ENCODE measurements at regions not wholly inside any gene's neighbourhood (a gene's known extent, or its start where the extent isn't known, plus 50 kb on each side); places are given as distances from the start of the nearest gene placed in this dataset.

DNA sequence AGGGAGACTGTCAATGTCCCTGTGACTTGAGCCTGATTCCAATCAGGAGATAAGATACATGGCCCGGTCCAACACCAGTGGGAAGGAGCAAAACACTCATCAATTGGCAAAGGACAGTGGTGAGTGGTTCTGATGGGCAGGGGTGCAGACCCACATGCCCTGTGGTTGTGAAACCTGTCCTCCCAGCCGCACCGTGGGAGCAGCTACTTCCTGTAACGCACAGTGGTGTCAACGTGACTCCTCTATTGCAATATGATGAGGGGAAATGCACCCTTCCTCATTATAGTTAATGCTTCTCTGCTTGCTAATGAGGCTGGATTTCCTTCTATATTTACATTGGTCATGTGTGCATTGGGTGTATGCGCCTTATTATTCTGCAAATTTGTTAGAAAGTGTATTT is 223.0 kb downstream of the IRX1 start:
- Mint-ChIP-seq H3K27me3 (ENCODE audit: low read depth) (no peaks in the 10 kb centered on the region), H3K27ac (no peak overlapping the region), H3K4me3 (no peak overlapping the region), H3K36me3 (no peaks in the 10 kb centered on the region), H3K9me3 (no peaks in the 10 kb centered on the region), H3K4me1 (peaks cover 4% of the 10 kb centered on the region)
- DNase-seq (ENCODE audit: low spot score in 2 of 2, unreplicated experiment in 2 of 2): no peak
- TF ChIP-seq, protein P1, sequence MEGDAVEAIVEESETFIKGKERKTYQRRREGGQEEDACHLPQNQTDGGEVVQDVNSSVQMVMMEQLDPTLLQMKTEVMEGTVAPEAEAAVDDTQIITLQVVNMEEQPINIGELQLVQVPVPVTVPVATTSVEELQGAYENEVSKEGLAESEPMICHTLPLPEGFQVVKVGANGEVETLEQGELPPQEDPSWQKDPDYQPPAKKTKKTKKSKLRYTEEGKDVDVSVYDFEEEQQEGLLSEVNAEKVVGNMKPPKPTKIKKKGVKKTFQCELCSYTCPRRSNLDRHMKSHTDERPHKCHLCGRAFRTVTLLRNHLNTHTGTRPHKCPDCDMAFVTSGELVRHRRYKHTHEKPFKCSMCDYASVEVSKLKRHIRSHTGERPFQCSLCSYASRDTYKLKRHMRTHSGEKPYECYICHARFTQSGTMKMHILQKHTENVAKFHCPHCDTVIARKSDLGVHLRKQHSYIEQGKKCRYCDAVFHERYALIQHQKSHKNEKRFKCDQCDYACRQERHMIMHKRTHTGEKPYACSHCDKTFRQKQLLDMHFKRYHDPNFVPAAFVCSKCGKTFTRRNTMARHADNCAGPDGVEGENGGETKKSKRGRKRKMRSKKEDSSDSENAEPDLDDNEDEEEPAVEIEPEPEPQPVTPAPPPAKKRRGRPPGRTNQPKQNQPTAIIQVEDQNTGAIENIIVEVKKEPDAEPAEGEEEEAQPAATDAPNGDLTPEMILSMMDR (IDR thresholded peaks at IDR 0.05; ENCODE audit: unreplicated experiment): no peak

DNA sequence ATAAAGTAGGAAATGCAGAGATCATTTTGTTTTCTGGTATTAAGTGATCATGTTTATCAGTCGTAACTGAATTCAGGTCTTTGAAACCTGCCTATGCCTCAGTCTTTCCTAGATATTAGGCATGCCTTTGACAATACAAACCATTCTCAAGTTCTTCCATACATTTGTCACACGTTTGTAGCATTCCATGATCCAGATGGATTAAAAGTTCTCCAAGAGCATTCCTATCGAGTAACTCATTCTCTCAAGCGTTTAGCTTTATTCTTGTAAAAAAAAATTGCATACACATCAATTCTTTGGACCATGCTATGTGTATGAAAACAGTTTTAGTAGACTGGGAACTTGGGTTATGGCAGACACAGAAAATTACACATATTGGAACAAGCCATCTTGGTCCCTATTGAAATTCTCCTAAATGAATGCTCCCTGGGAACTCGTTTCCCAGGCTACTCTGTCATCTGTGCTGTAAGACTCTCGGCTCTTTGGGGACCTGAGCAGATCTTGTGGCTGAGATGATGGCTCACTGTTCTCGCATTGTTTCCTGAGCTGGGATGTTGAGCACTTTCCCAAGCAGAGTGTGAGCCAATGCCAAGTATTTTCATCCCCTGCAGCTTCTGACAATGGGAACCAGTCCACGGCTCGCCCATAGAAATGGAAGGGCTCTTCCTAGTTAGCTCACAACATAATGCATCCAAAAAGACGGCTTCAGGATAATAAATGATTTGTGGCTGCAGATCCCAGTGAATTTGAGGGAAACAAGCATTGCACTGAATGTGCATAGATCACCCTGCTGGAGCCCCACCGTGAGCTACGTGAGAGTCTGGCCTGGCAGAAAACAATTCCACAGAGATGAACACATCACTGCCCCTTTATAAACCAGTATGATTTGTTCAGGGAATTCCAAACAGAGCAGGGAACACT is 230.2 kb downstream of the IRX1 start:
- H3K4me3 Mint-ChIP-seq: no peak overlapping the region

DNA sequence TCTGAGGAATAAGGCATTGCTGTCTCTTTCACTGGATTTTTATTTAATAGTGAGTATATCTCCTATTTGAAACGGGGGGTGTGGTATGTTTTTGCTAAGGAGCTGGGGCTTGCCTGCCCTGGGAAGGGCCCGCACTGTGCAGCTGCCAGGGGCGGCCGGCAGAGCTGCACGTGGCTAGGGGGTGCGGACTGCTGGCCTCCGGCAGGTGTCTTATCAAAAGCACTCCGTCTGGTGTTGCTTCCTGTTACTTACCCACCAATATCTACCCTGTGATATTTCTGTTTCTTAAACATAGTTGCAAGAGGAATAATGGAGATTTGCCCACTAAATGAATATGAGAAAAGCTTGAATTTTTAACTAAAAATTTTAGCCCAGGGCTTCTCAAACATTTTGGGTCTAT is 232.0 kb downstream of the IRX1 start:
- DNase-seq (ENCODE audit: low spot score in 2 of 2, unreplicated experiment in 2 of 2): no peak
- Mint-ChIP-seq H3K4me1 (peaks cover 5% of the 10 kb centered on the region), H3K27me3 (ENCODE audit: low read depth) (peaks cover 12% of the 10 kb centered on the region), H3K27ac (no peak overlapping the region), H3K4me3 (no peak overlapping the region), H3K36me3 (no peaks in the 10 kb centered on the region), H3K9me3 (no peaks in the 10 kb centered on the region)
- TF ChIP-seq, protein P1 (IDR thresholded peaks at IDR 0.05; ENCODE audit: unreplicated experiment): no peak

More for the DNA sequence above, 230.2 kb downstream of the IRX1 start:
- H3K36me3 Mint-ChIP-seq: no peaks in the 10 kb centered on the region
- H3K27ac Mint-ChIP-seq: no peak overlapping the region
- peaks cover 5% of the 10 kb centered on the region for H3K4me1 Mint-ChIP-seq
- DNase-seq (ENCODE audit: low spot score in 2 of 2, unreplicated experiment in 2 of 2): no peak
- H3K9me3 Mint-ChIP-seq: no peaks in the 10 kb centered on the region
- TF ChIP-seq, protein P1 (IDR thresholded peaks at IDR 0.05; ENCODE audit: unreplicated experiment): no peak
- peaks cover 12% of the 10 kb centered on the region for H3K27me3 Mint-ChIP-seq (ENCODE audit: low read depth)

DNA sequence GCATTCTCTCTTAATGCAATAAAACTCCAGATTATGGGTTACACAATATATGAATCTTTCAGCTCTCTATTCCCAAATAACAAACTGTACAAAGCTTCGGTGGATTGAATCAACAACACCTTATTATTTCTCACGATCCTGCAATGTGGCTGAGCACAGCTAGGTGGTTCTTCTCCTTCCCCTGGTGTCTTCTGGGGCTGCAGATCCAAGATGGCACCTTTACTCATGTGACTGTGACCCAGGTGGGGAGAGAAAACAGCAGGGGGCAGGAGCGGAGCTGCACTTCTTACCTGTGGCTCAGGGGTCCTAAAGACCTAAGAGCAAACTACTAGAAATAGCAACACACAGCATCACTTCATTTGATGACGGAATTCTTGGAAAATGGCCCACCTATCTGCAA is 233.1 kb downstream of the IRX1 start:
- H3K4me3 Mint-ChIP-seq: no peak overlapping the region
- DNase-seq (ENCODE audit: low spot score in 2 of 2, unreplicated experiment in 2 of 2): no peak
- peaks cover 5% of the 10 kb centered on the region for H3K4me1 Mint-ChIP-seq
- H3K9me3 Mint-ChIP-seq: no peaks in the 10 kb centered on the region
- H3K27me3 Mint-ChIP-seq (ENCODE audit: low read depth): peaks cover 12% of the 10 kb centered on the region
- no peaks in the 10 kb centered on the region for H3K36me3 Mint-ChIP-seq
- TF ChIP-seq, protein P1 (IDR thresholded peaks at IDR 0.05; ENCODE audit: unreplicated experiment): no peak
- no peak overlapping the region for H3K27ac Mint-ChIP-seq

DNA sequence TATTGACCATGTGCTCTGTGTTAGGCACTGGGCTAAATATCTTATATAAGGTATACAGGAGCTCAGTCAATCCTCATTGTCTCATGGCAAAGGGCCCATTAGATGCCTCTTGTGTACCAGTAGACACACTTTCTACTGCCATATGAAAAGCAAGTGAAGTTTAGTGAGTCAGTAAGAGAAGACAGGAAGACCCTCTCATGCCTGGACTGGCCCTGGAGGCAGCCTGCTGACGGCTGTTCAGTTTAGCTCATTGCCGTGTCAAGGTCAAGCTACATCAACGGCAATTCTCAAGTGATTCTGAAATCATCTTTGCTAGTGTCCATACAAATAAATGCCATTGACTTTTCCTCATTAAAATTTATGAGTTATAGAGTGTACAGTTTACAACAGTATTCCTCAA is 237.9 kb downstream of the IRX1 start:
- TF ChIP-seq, protein P1 (IDR thresholded peaks at IDR 0.05; ENCODE audit: unreplicated experiment): no peak

More for the DNA sequence above, 237.9 kb downstream of the IRX1 start:
- Mint-ChIP-seq H3K27ac (no peak overlapping the region), H3K36me3 (no peaks in the 10 kb centered on the region), H3K4me3 (no peak overlapping the region), H3K27me3 (ENCODE audit: low read depth) (peaks cover 3% of the 10 kb centered on the region), H3K4me1 (peaks cover 23% of the 10 kb centered on the region), H3K9me3 (no peaks in the 10 kb centered on the region)
- DNase-seq (ENCODE audit: low spot score in 2 of 2, unreplicated experiment in 2 of 2): no peak
